IMR-90 (cell line): ENCODE measurements at regions not wholly inside any gene's neighbourhood (a gene's known extent, or its start where the extent isn't known, plus 50 kb on each side); places are given as distances from the start of the nearest gene placed in this dataset.

Experiments used
- BHLHE40 ChIP-seq: fragments of 150-350 bp; IDR thresholded peaks from 2 replicates; pipeline ENCODE4 v1.6.1; 2016; ENCODE audit warnings: mild to moderate bottlenecking, low read depth, low read length
- FOS ChIP-seq: fragments of 150-350 bp; IDR thresholded peaks from 2 replicates; pipeline ENCODE4 v1.6.1; 2016; ENCODE audit warnings: low read depth, low read length
- MAFK ChIP-seq: IDR thresholded peaks from 2 replicates; pipeline ENCODE4 v1.6.1; 2012; ENCODE audit warnings: low read depth, low read length, improper control_type of control experiment
- MAZ ChIP-seq: IDR thresholded peaks from 2 replicates; pipeline ENCODE4 v1.6.1; 2012; ENCODE audit warnings: low read depth, mild to moderate bottlenecking, low read length, improper control_type of control experiment, moderate library complexity, borderline replicate concordance
- POLR2A ChIP-seq: IDR thresholded peaks from 2 replicates; pipeline ENCODE4 v1.6.1; 2012; ENCODE audit warnings: mild to moderate bottlenecking, low read depth, low read length
- RAD21 ChIP-seq: IDR thresholded peaks from 2 replicates; pipeline ENCODE4 v1.6.1; 2012; ENCODE audit warnings: low read length, improper control_type of control experiment
- RCOR1 ChIP-seq: IDR thresholded peaks from 2 replicates; pipeline ENCODE4 v1.6.1; 2012; ENCODE audit warnings: mild to moderate bottlenecking, low read length, improper control_type of control experiment; ENCODE audit not compliant: insufficient replicate concordance
- SMC3 ChIP-seq: fragments of 150-350 bp; IDR thresholded peaks from 2 replicates; pipeline ENCODE4 v1.6.1; 2016; ENCODE audit warnings: low read depth, mild to moderate bottlenecking, antibody characterized with exemption, low read length, moderate library complexity
- TF ChIP-seq, protein P1 (sequence below): conservative IDR thresholded peaks from 2 replicates; pipeline ENCODE4 v1.5.1; 2012; ENCODE audit warnings: mild to moderate bottlenecking, low read depth, low read length, improper control_type of control experiment
- TF ChIP-seq, protein P2 (sequence below): fragments of 150-350 bp; IDR thresholded peaks from 2 replicates; pipeline ENCODE4 v1.6.1; 2017; ENCODE audit warnings: mild to moderate bottlenecking, antibody characterized with exemption, low read length, low read depth

DNA sequence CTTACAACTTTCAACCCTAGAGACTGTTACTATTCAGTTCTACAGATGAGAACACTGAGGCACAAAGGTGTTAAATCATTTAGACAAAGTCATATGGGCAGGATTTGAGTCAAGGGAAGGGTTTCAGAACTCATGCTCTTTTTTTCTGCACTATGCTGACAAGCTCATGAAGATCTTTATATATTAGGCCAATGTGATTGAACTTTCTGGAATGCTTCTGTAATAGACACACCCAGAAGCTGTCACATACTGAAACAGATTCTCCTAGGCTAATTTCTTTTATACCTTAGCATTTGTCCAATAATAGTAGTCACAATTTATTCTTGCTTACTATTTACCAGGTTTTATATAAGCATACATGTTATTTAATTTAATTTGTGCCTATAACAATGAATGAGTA, 164.0 kb downstream of the ALG10B start:
- no peak for TF ChIP-seq FOS
- TF ChIP-seq, protein P1, sequence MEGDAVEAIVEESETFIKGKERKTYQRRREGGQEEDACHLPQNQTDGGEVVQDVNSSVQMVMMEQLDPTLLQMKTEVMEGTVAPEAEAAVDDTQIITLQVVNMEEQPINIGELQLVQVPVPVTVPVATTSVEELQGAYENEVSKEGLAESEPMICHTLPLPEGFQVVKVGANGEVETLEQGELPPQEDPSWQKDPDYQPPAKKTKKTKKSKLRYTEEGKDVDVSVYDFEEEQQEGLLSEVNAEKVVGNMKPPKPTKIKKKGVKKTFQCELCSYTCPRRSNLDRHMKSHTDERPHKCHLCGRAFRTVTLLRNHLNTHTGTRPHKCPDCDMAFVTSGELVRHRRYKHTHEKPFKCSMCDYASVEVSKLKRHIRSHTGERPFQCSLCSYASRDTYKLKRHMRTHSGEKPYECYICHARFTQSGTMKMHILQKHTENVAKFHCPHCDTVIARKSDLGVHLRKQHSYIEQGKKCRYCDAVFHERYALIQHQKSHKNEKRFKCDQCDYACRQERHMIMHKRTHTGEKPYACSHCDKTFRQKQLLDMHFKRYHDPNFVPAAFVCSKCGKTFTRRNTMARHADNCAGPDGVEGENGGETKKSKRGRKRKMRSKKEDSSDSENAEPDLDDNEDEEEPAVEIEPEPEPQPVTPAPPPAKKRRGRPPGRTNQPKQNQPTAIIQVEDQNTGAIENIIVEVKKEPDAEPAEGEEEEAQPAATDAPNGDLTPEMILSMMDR = no peak
- TF ChIP-seq BHLHE40 = no peak
- TF ChIP-seq, protein P2, sequence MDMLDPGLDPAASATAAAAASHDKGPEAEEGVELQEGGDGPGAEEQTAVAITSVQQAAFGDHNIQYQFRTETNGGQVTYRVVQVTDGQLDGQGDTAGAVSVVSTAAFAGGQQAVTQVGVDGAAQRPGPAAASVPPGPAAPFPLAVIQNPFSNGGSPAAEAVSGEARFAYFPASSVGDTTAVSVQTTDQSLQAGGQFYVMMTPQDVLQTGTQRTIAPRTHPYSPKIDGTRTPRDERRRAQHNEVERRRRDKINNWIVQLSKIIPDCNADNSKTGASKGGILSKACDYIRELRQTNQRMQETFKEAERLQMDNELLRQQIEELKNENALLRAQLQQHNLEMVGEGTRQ = no peak
- no peak for TF ChIP-seq POLR2A
- no peak for TF ChIP-seq SMC3
- TF ChIP-seq RCOR1 = no peak
- no peak for TF ChIP-seq RAD21
- TF ChIP-seq MAFK = no peak
- no peak for TF ChIP-seq MAZ
